ENCODE measurements at regions not wholly inside any gene's neighbourhood (a gene's known extent, or its start where the extent isn't known, plus 50 kb on each side); places are given as distances from the start of the nearest gene placed in this dataset.
A peak's percentile ranks its signal among the peaks of the same experiment; 100 is the strongest.
"Not testable (repeated sequence)": the region's sequence is repeated elsewhere in the genome, so short reads cannot be mapped to it uniquely, and the experiment has no call there.

DNA sequence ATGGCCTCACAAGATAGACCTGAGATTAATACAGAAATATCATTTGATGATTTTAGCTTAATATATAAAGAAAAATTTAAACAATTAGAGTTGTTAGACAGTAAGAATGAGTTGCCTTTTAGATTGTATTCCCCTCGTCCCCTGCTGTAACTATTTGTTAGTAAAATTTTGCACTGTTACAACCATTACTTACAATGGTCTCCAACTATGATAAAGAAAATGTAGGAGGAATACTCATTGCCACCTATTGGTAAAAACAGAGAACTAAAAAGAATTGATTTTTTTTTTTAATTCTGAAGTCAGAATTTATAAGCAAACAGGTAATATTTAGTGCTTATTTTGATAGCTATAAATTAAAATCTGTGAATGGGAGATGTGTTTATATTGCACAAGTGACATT, 937.6 kb downstream of the TLE4 start:
- no peak for DNase-seq

DNA sequence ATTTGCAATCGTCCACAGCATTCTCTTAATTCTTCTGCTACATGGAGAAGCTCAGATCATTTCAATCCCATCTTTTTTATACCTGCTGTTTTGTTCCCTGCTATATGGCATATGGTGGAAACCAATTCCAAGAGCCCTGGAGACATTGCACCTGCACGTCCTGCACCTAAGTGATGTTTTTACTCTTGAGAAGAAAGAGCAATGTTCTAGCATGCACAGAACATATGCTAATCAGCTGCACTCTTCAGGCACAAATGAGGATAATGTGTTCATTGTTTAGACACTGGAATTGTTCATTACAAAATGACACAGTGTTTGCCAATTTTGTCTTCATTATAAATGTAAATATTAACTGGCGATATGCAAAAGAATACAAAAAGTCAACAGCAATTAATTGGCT, 935.8 kb downstream of the TLE4 start:
- no peak for DNase-seq

DNA sequence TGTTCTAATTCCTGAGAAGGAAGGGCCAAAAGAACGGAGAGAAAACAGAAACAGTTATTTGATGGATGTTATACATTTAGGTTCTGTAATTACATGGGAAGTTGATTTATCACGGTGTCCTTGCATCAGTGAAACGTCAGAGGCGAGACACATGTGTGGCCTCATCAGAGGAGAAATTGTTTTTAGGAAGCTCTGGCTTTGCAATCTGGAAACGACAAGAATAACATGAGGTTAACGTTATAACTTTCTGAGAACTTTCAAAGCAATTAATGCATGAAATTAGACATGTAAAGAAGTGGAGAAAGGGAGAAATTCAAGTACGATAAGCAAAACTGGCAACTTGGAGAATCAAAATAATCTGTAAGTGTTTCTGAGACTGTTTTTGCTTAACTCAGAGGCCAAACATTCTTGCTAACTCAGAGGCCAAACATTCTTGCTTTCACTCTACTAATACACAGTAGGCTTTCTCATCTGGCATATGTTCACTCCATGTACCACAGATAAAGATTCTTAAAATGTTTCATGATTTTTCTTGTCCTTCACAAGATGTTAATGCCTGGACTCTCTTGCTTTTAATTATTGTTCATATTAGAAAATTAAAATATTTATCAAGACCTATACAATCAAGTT, 933.0 kb downstream of the TLE4 start:
- peak; percentile 22 for DNase-seq

- no peak for DNase-seq
Observed at GRCh38 chr9:80503671-80504281, 932.0 kb downstream of the TLE4 start.

- DNase-seq: no peak
Observed at GRCh38 chr9:80502306-80502705, 930.5 kb downstream of the TLE4 start.

DNA sequence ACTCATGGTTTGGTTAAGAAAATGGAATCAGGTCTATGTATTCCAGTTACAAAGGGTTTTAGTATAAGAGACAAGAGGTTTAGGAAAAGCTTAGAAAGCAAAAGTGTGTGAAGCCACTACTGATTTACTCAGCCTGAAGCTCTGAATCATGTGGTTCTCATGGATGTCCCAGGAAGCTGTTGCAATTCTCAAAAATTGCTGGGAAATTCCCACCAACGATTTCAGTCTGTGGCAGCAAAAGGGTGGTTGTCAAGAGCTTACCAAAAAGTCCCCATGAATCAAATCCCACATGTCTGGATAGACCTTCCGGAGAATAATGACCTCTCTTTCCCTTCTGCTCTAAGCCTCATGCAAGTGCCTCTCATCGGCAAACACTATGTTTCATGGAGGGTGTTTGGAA, 929.9 kb downstream of the TLE4 start:
- DNase-seq: peak; percentile 32

GRCh38 chr9:80500300-80500699, 928.5 kb downstream of the TLE4 start:
- no peak for DNase-seq

DNA sequence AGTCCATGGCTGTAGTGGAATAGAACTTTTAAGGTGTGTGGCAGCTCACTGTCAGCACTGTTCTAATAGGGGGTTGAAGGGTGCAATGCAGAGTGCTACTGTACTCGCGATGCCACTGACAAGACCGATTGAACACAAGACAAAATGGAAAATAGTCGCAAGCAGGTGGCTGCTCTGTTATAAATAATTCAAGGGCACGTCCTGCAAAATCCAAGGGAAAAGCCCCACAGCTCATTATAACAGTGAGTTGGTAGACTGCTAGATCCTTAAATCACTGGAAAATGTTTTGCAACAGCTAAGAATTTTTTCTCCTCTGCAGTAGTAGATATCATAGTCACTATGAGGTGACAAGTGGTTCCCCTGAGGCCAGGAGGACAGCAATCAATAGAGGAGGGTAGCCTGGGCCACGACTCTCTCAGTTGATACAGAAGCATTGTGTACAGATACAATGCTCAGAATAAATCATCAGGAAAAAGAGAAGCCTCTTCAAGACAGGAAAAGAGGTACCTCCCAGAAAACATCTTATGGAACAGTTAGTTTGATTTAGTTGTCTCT, 926.3 kb downstream of the TLE4 start:
- no peak for DNase-seq

GRCh38 chr9:80496901-80497556, 925.3 kb downstream of the TLE4 start:
- no peak for DNase-seq

GRCh38 chr9:80493258-80493657, 921.5 kb downstream of the TLE4 start:
- no peak for DNase-seq

DNA sequence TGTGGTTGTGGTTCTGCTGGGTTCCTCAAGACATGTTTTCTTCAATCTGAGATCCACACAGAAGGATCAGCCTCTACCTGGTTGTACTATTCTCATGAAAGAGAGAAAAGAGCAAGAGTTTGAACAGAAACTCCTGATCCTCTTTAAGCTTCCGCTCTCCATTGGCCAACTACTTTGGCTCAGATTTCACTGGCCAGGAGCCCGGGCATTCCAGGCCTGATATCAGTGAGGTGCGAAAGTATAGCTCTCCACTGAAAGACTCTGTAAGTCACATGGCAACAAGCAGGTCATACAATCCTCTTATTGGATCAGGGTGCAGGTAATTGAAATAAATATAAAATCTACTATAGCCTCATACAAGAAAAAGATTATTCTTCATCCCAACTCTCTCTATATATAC, 920.5 kb downstream of the TLE4 start:
- DNase-seq: no peak

DNA sequence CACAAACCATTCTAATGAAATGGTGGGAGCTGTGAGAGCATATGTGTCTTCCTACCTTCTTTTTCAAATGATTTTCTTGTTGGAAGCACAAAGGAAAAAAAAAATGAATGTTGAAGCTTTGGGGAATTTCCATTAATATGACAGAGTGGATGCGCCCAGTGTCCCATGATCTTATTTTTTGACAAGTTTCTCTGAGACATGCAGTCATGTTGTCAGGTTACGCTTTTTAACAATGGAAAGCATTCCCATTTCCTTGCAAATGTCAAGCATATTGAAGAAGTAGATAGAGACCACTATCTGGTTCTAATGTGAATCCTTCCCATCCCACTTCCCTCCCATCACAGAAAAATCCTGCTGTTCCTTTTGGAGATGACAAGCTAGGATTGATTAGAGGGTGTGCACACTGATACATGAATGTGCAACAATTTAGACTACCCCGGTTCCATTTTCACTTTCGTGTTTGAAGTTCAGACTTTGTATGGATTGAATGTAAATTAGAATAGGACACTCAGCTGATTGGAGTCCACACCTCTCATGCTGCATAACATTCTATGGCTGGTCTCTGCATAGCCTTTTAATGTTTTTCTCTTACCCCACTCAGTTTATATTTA, 919.4 kb downstream of the TLE4 start:
- no peak for DNase-seq

GRCh38 chr9:80489329-80489728, 917.6 kb downstream of the TLE4 start:
- DNase-seq: no peak

DNA sequence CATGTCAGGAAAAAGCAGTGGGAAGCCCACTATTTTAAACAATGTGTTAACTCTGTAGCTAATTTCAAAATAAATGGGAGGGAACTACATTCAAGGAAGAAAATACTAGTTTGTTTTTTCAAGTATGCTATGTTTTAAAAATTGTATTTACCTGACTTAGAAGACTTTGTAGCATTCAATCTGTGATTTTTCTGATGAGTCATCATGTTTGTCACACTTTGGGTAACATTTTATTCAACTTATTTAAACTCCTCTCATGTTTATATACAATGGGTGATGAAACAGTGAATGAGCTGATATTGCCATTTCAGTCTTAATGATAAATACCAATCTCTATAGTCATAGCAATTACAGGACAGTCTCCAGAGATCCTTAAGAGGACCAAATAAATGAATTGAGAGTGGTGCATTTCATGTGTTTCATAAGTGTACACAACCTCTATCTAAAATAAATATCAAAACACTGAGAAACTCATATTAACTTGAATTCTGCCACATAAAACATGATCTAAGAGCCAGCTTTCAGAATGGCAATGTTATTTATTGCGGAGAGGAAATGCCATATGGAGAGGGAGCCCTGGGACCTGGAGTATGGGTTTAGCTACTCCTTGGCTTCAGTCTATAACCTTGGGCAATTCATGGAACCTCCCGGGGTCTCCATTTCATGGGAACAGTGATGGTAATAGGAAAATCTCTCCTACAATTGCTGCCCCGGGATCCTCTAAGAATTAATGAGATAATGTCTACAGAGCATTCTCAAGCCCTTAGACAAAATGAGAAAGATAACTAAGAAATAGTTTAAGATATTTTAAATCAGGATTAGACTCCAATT, 913.9 kb downstream of the TLE4 start:
- no peak for DNase-seq

DNA sequence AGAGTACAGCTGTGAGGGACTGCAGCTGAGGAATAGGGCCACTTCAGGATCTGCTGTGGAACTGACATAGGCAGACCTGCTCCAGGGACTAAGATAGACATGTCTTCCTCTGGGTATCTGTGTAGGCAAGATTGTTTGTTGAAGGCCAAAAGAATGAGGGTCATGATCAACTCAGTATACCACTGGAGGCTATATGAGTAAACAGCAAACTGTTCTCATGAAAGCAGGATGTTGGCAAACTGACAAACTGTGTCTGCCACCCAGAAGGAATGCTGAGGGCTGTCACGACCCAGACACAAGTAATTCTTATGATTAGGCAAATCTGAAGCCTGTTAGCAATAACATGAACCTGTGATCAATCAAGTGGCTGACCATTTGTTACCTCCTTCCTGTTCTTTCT, 910.5 kb downstream of the TLE4 start:
- not testable (repeated sequence) for DNase-seq

DNA sequence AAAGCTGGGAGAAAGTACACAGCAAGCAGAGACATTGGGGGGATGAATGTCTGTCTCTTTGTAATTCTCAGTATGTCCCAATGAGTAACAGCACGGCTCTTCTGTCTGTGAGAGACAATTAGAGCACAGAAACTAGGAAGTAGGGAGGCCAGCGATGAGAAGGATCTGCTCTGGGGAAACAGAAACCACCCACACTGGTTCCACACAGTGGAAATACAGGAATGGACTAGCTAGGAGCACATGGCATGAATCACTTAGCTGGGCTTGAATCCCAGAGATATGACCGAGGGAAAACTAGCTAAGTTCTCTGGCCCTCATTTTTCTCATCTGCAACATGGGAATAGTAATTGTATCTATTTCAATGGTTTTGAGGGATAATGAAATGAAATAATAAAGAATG, 895.9 kb downstream of the TLE4 start:
- DNase-seq: no peak

DNA sequence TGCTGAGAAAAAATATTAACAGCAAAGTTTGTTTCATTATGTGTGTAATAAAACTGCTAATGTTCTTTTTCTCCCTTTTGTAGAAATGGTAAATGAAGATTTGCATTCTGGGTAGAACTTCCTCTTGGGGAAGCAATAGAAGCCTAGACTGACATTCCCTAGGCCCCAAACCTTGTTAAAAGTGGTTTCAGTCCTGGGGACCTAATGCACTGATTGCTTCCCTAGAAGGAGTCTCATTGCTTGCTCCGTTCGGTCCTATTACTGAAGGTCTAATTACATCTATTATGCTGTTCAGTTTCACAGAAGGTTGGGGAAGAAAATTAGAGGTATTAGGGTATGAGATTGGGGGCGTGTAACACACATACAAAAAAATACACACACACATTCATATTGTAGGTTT, 893.8 kb downstream of the TLE4 start:
- no peak for DNase-seq

DNA sequence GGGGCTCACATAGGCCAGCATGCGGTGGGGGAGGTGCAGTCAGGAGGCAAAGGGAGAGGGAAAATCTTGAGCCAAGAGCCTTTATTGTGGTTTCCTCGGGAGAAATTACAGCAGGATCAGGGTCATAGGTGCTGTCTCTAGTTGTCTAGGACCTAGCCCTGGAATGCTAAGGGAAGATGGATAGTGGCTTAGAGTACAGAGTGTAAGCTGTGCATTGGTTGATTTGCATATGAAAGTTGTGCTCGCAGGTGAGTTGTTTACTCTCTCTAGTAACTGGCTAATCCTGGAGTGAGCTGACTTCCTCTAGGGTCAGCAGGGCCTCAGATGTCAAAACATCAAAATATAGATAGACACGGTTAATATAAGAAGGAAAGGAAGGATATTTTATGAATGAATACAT, 877.7 kb downstream of the TLE4 start:
- DNase-seq: no peak

DNA sequence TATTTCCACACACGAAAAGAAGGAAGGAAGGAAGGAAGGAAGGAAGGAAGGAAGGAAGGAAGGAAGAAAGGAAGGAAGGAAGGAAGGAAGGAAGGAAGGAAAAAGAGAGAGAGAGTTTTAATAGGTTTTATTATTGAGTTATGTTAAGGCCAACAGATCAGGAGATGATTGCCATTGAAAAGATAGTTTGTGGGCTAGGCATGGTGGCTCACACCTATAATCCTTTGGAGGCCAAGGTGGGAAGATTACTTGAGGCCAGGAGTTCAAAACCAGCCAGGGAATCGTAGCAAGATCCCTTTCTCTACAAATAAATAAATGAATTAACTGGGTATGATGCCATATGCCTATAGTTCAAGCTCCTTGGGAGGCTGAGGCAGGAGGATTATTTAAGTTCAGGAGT, 877.2 kb downstream of the TLE4 start:
- DNase-seq: no peak

- DNase-seq: no peak
Observed at GRCh38 chr9:80447876-80448275, 876.1 kb downstream of the TLE4 start.

- DNase-seq: no peak
Observed at GRCh38 chr9:80440724-80441123, 869.0 kb downstream of the TLE4 start.

DNA sequence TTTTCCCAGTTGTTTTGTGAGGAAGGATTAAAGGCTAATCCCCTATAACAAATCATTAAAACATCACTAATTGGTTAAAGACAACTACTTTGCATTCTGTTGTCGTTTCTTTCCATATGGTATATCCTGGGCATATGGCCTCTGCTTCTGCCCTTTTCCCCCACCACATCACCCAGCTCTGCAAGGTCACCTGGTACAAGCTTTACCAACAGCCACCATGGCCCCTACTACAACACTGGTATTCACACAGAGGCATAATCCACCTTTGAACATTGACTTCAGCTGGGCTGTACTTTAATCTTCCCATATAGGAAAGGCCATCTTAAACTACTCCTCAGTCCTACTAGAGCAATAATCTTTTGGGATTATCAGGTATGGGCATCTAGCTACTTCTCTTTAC, 866.1 kb downstream of the TLE4 start:
- DNase-seq: no peak

Measured in fibroblast of skin of back (primary cell).